Panc1 (cell line): ENCODE measurements at regions not wholly inside any gene's neighbourhood (a gene's known extent, or its start where the extent isn't known, plus 50 kb on each side); places are given as distances from the start of the nearest gene placed in this dataset.

ENCODE experiments used
- ATAC-seq: fragments of 200-7000 bp; cut with Tn5 transposase; 2 replicates; pipeline ENCODE4 v1.9.1; 2020; ENCODE audit warnings: mild to moderate bottlenecking, moderate library complexity
- BruUV-seq: library from RNA; stranded (reverse); fragments of 400-500 nt; replicated peaks from 2 replicates; lab custom pipeline; 2021; lab: Mats Ljungman, UMichigan
- CTCF ChIA-PET: fragments of 300-600 bp; sonication (Branson Sonifier 250); formaldehyde crosslinking; loops from one replicate; lab custom pipeline; 2022; ENCODE audit warnings: antibody characterized with exemption; lab: Charles Lee
- POLR2A ChIA-PET: fragments of 300-600 bp; sonication (Branson Sonifier 250); formaldehyde crosslinking; loops from one replicate; lab custom pipeline; 2022; ENCODE audit warnings: antibody characterized with exemption; lab: Charles Lee
- DNase-seq: peaks from one replicate; pipeline ENCODE4 v3.0.0-alpha.2; 2010; ENCODE audit warnings: low read depth, low spot score
- H3K27ac ChIP-seq: 2 replicates; pipeline ENCODE4 v1.5.1; 2011; ENCODE audit warnings: mild to moderate bottlenecking, low read length, inconsistent platforms
- H3K27me3 ChIP-seq: fragments of 200-500 bp; sonication (Bioruptor generic); 2 replicates; pipeline ENCODE4 v1.6.0; 2014; ENCODE audit warnings: low read length, inconsistent platforms; ENCODE audit not compliant: control insufficient read depth, insufficient read depth
- H3K36me3 ChIP-seq: fragments of 200-500 bp; sonication (Bioruptor generic); 2 replicates; pipeline ENCODE4 v1.5.1; 2014; ENCODE audit warnings: inconsistent platforms, mild to moderate bottlenecking, low read length, moderate library complexity; ENCODE audit not compliant: control insufficient read depth, insufficient read depth
- H3K4me1 ChIP-seq: 2 replicates; pipeline ENCODE4 v1.5.1; 2011; ENCODE audit warnings: inconsistent platforms, mild to moderate bottlenecking, low read length, moderate library complexity; ENCODE audit not compliant: control insufficient read depth, insufficient read depth
- H3K4me3 ChIP-seq, 2 experiments: 2 replicates each; pipeline ENCODE4 v1.5.1; 2011 to 2012; ENCODE audit warnings: low read depth in 2 of 2, low read length in 2 of 2, mild to moderate bottlenecking in 2 of 2, inconsistent platforms in 1 of 2, moderate library complexity in 1 of 2
- H3K9me3 ChIP-seq: fragments of 200-500 bp; sonication (Bioruptor generic); 2 replicates; pipeline ENCODE4 v1.5.1; 2014; ENCODE audit warnings: low read depth, mild to moderate bottlenecking, inconsistent platforms, low read length, moderate library complexity; ENCODE audit not compliant: control insufficient read depth, insufficient read depth
- CTCF ChIP-seq: fragments of 450-650 bp; IDR thresholded peaks from 2 replicates; pipeline ENCODE4 v1.5.1; 2017; ENCODE audit warnings: mild to moderate bottlenecking
- POLR2AphosphoS5 ChIP-seq: IDR thresholded peaks from 2 replicates; pipeline ENCODE4 v1.6.1; 2012; ENCODE audit warnings: mild to moderate bottlenecking, low read depth, low read length, moderate library complexity
- REST ChIP-seq, 2 experiments: IDR thresholded peaks; 2 replicates each; pipeline ENCODE4 v1.6.1; 2011 to 2012; ENCODE audit warnings: low read depth in 2 of 2, control low read depth in 1 of 2, low read length in 1 of 2, mild to moderate bottlenecking in 1 of 2, moderate library complexity in 1 of 2; ENCODE audit not compliant: insufficient read depth in 1 of 2
- SIN3A ChIP-seq: IDR thresholded peaks from 2 replicates; pipeline ENCODE4 v1.6.1; 2012; ENCODE audit warnings: low read depth, mild to moderate bottlenecking, low read length, moderate library complexity, borderline replicate concordance; ENCODE audit not compliant: insufficient read depth
- TCF7L2 ChIP-seq: IDR thresholded peaks from 2 replicates; pipeline ENCODE4 v1.6.1; 2011; ENCODE audit warnings: mild to moderate bottlenecking, low read depth, low read length, inconsistent platforms
- in situ Hi-C: cut with HindIII; loops from 2 replicates; pipeline ENCODE4 v1.10.0; 2016; ENCODE audit warnings: low sequenced_read_pairs, low pct_unique_long_range_greater_than_20kb
- intact Hi-C: fragments of 100-400 bp; cut with micrococcal nuclease; formaldehyde crosslinking; loops from one replicate; pipeline ENCODE4 v1.10.0; 2022; ENCODE audit not compliant: unreplicated experiment

GRCh38 chr2:33765122-33765521 lies 166.0 kb upstream of the FAM98A start:
- no peaks in the 10 kb centered on the region for H3K9me3 ChIP-seq
- BruUV-seq: no TSS peak
- H3K4me3 ChIP-seq: no peak overlapping the region
- intact Hi-C loops: no loop called here
- CTCF ChIA-PET: no interaction called here
- in situ Hi-C loops: no loop called here
- ATAC-seq (no peak), DNase-seq (no peak)
- no peaks in the 10 kb centered on the region for H3K4me1 ChIP-seq
- no peaks in the 10 kb centered on the region for H3K36me3 ChIP-seq
- no peak overlapping the region for H3K27ac ChIP-seq
- H3K27me3 ChIP-seq: no peaks in the 10 kb centered on the region
- POLR2A ChIA-PET: no interaction called here
- TF ChIP-seq CTCF (no peak), SIN3A (no peak), POLR2AphosphoS5 (no peak), TCF7L2 (no peak), REST (IDR thresholded peaks at IDR 0.05; ENCODE audit: insufficient read depth in 1 of 2, low read depth in 2 of 2, low read length in 1 of 2) (no peak)

- Histone ChIP-seq H3K27me3 (no peaks in the 10 kb centered on the region), H3K27ac (no peak overlapping the region), H3K9me3 (no peaks in the 10 kb centered on the region), H3K4me1 (no peaks in the 10 kb centered on the region), H3K4me3 (no peak overlapping the region), H3K36me3 (no peaks in the 10 kb centered on the region)
- intact Hi-C loops (no loop called here), in situ Hi-C loops (no loop called here)
- CTCF ChIA-PET: no interaction called here
- no TSS peak for BruUV-seq
- no peak for ATAC-seq
- TF ChIP-seq REST (IDR thresholded peaks at IDR 0.05; ENCODE audit: insufficient read depth in 1 of 2, low read depth in 2 of 2, low read length in 1 of 2): no peak
- TF ChIP-seq POLR2AphosphoS5: no peak
- TF ChIP-seq TCF7L2: no peak
- no peak for TF ChIP-seq SIN3A
- TF ChIP-seq CTCF: no peak
- no peak for DNase-seq
- POLR2A ChIA-PET: no interaction called here
Observed at GRCh38 chr2:33764551-33764950, 165.5 kb upstream of the FAM98A start.
